Endometrium (tissue), 2 donors: ENCODE measurements at regions not wholly inside any gene's neighbourhood (a gene's known extent, or its start where the extent isn't known, plus 50 kb on each side); places are given as distances from the start of the nearest gene placed in this dataset.

ENCODE experiments used
- FAIRE-seq: peaks from 2 replicates; lab custom pipeline; 2012; peaks lifted over from hg19 to GRCh38; lab: Jason Lieb, UNC
- donor health status: control.
- donor health status: control.

GRCh38 chr13:109977212-109977968, 191.0 kb upstream of the IRS2 start:
- no peak for FAIRE-seq

- FAIRE-seq: no peak
Observed at GRCh38 chr13:109976206-109976997, 190.0 kb upstream of the IRS2 start.

GRCh38 chr13:109974354-109974753, 188.0 kb upstream of the IRS2 start:
- FAIRE-seq: no peak

GRCh38 chr13:109973279-109973678, 186.9 kb upstream of the IRS2 start:
- FAIRE-seq: no peak

GRCh38 chr13:109971456-109972090, 185.2 kb upstream of the IRS2 start:
- FAIRE-seq: no peak

GRCh38 chr13:109971006-109971405, 184.6 kb upstream of the IRS2 start:
- no peak for FAIRE-seq

- no peak for FAIRE-seq
Observed at GRCh38 chr13:109968876-109969577, 182.6 kb upstream of the IRS2 start.

- FAIRE-seq: no peak
Observed at GRCh38 chr13:109963960-109964563, 177.7 kb upstream of the IRS2 start.

- FAIRE-seq: no peak
Observed at GRCh38 chr13:109963384-109963783, 177.0 kb upstream of the IRS2 start.

GRCh38 chr13:109959903-109960302, 173.5 kb upstream of the IRS2 start:
- no peak for FAIRE-seq

GRCh38 chr13:109957875-109958274, 171.5 kb upstream of the IRS2 start:
- FAIRE-seq: no peak

- no peak for FAIRE-seq
Observed at GRCh38 chr13:109955598-109955997, 169.2 kb upstream of the IRS2 start.

GRCh38 chr13:109954441-109954840, 168.1 kb upstream of the IRS2 start:
- FAIRE-seq: no peak

- FAIRE-seq: no peak
Observed at GRCh38 chr13:109951491-109951890, 165.1 kb upstream of the IRS2 start.

GRCh38 chr13:109949397-109949796, 163.0 kb upstream of the IRS2 start:
- no peak for FAIRE-seq

- no peak for FAIRE-seq
Observed at GRCh38 chr13:109947006-109947405, 160.6 kb upstream of the IRS2 start.

- FAIRE-seq: no peak
Observed at GRCh38 chr13:109945206-109945960, 159.0 kb upstream of the IRS2 start.

- no peak for FAIRE-seq
Observed at GRCh38 chr13:109941951-109942350, 155.6 kb upstream of the IRS2 start.

GRCh38 chr13:109941221-109941620, 154.8 kb upstream of the IRS2 start:
- FAIRE-seq: no peak

GRCh38 chr13:109940637-109941036, 154.3 kb upstream of the IRS2 start:
- no peak for FAIRE-seq

GRCh38 chr13:109939838-109940237, 153.5 kb upstream of the IRS2 start:
- no peak for FAIRE-seq
